Astrocyte (in vitro differentiated cells and primary cell): ENCODE measurements at regions not wholly inside any gene's neighbourhood (a gene's known extent, or its start where the extent isn't known, plus 50 kb on each side); places are given as distances from the start of the nearest gene placed in this dataset.
"Not testable (repeated sequence)": the region's sequence is repeated elsewhere in the genome, so short reads cannot be mapped to it uniquely, and the experiment has no call there.

Source experiments
- DNase-seq: peaks from one replicate; pipeline ENCODE4 v3.0.0-alpha.2; 2010; ENCODE audit warnings: low read depth
- FAIRE-seq: peaks from 2 replicates; lab custom pipeline; 2011; peaks lifted over from hg19 to GRCh38; lab: Jason Lieb, UNC
- H2AFZ ChIP-seq: 2 replicates; pipeline ENCODE4 v1.6.0; 2012; ENCODE audit warnings: low read depth, low read length, inconsistent platforms
- H3K27ac ChIP-seq: 2 replicates; pipeline ENCODE4 v1.5.1; 2011; ENCODE audit warnings: low read depth, low read length, inconsistent platforms
- H3K27me3 ChIP-seq: 2 replicates; pipeline ENCODE4 v1.6.0; 2011; ENCODE audit warnings: low read length, inconsistent platforms; ENCODE audit not compliant: insufficient read depth
- H3K36me3 ChIP-seq: 2 replicates; pipeline ENCODE4 v1.5.1; 2011; ENCODE audit warnings: low read length, inconsistent platforms; ENCODE audit not compliant: insufficient read depth
- H3K4me1 ChIP-seq: 2 replicates; pipeline ENCODE4 v1.5.1; 2011; ENCODE audit warnings: low read length, inconsistent platforms; ENCODE audit not compliant: insufficient read depth
- H3K4me2 ChIP-seq: 2 replicates; pipeline ENCODE4 v1.6.0; 2012; ENCODE audit warnings: low read length, inconsistent platforms
- H3K4me3 ChIP-seq: 2 replicates; pipeline ENCODE4 v1.5.1; 2011; ENCODE audit warnings: low read depth, mild to moderate bottlenecking, low read length, inconsistent platforms; ENCODE audit not compliant: insufficient read depth
- H3K79me2 ChIP-seq: 2 replicates; pipeline ENCODE4 v1.6.0; 2012; ENCODE audit warnings: mild to moderate bottlenecking, low read length, inconsistent platforms; ENCODE audit not compliant: insufficient read depth
- H3K9ac ChIP-seq: 2 replicates; pipeline ENCODE4 v1.6.0; 2012; ENCODE audit warnings: mild to moderate bottlenecking, low read length, inconsistent platforms
- H3K9me3 ChIP-seq: 2 replicates; pipeline ENCODE4 v1.5.1; 2012; ENCODE audit warnings: low read depth, mild to moderate bottlenecking, low read length, inconsistent platforms; ENCODE audit not compliant: insufficient read depth
- H4K20me1 ChIP-seq: 2 replicates; pipeline ENCODE4 v1.6.0; 2012; ENCODE audit warnings: low read length, inconsistent platforms; ENCODE audit not compliant: insufficient read depth
- H3K27ac Mint-ChIP-seq: one replicate; pipeline ENCODE4 v1.8.0; 2021; ENCODE audit warnings: mild to moderate bottlenecking, mixed read lengths; ENCODE audit not compliant: unreplicated experiment
- H3K27me3 Mint-ChIP-seq: one replicate; pipeline ENCODE4 v1.8.0; 2021; ENCODE audit warnings: low read depth, mixed read lengths; ENCODE audit not compliant: unreplicated experiment
- H3K36me3 Mint-ChIP-seq: one replicate; pipeline ENCODE4 v1.8.0; 2021; ENCODE audit warnings: low read depth, mixed read lengths; ENCODE audit not compliant: unreplicated experiment
- H3K4me1 Mint-ChIP-seq: one replicate; pipeline ENCODE4 v1.8.0; 2021; ENCODE audit warnings: low read depth, mixed read lengths; ENCODE audit not compliant: unreplicated experiment
- H3K4me3 Mint-ChIP-seq: one replicate; pipeline ENCODE4 v1.8.0; 2021; ENCODE audit warnings: mild to moderate bottlenecking, moderate library complexity, mixed read lengths; ENCODE audit not compliant: unreplicated experiment
- H3K9me3 Mint-ChIP-seq: one replicate; pipeline ENCODE4 v1.8.0; 2021; ENCODE audit warnings: mild to moderate bottlenecking, mixed read lengths; ENCODE audit not compliant: unreplicated experiment
- EZH2 ChIP-seq: IDR thresholded peaks from 2 replicates; pipeline ENCODE4 v1.6.1; 2012; ENCODE audit warnings: mild to moderate bottlenecking, low read length, inconsistent platforms; ENCODE audit not compliant: insufficient read depth
- TF ChIP-seq, protein P1 (sequence below): IDR thresholded peaks from 2 replicates; pipeline ENCODE4 v1.5.1; 2011; ENCODE audit warnings: low read depth, mild to moderate bottlenecking, inconsistent platforms, low read length, moderate library complexity; ENCODE audit not compliant: insufficient read depth

DNA sequence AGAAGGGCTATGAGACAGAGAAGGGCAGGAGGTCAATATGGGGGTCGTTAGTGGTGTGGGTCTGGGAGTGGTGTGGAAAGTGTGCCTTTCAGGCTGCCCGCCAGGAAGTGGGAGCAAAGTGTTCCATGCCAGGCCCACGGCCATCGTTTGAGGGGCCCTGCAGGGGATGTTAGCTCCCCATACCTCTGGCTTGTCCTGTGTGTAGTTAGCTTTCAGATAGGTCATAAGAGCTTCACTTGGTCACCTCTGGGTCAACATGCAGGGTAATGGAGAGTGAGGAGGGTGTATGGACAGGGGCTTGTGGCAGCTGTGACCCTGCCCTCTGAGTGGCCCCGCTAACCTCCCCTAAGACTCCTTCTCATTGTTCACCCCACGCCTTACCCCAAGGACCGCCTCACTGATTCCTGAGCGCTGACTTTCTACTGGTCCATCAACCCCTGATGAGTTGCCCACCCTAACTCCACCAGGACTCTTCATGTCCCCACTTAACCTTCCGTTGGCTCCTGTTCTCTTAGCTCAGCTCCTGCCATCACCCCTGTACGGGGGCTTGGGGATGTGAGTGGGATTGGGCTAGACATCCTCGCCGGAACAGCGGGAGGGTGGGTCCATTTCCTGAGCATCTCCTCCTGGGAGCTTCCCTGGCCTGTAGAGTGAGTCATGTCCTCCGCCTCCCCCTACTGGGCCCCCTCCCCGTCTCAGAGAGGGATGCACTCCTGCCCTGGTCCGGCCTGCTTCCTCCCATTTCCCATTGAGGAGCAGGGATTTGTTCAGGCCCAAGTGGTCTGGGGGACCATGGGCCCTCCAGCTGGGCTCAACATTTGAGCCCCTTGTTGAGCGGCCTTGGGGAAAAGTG, 125.7 kb downstream of the FGF18 start:
- FAIRE-seq (no peak), DNase-seq (no peak)
- no peaks in the 10 kb centered on the region for H3K36me3 Mint-ChIP-seq
- Histone ChIP-seq H3K27me3 (peaks cover 4% of the 10 kb centered on the region), H3K79me2 (no peaks in the 10 kb centered on the region), H3K4me1 (no peaks in the 10 kb centered on the region), H3K9ac (no peak overlapping the region), H4K20me1 (no peaks in the 10 kb centered on the region), H3K27ac (no peak overlapping the region), H3K4me2 (no peak overlapping the region), H3K9me3 (no peaks in the 10 kb centered on the region), H3K36me3 (no peaks in the 10 kb centered on the region), H2AFZ (no peak overlapping the region), H3K4me3 (no peak overlapping the region)
- no peak overlapping the region for H3K4me3 Mint-ChIP-seq
- H3K27ac Mint-ChIP-seq, result no peak overlapping the region
- H3K4me1 Mint-ChIP-seq, result peaks cover 5% of the 10 kb centered on the region
- H3K9me3 Mint-ChIP-seq, result no peaks in the 10 kb centered on the region
- peaks cover 20% of the 10 kb centered on the region for H3K27me3 Mint-ChIP-seq
- no peak for TF ChIP-seq EZH2
- TF ChIP-seq, protein P1, sequence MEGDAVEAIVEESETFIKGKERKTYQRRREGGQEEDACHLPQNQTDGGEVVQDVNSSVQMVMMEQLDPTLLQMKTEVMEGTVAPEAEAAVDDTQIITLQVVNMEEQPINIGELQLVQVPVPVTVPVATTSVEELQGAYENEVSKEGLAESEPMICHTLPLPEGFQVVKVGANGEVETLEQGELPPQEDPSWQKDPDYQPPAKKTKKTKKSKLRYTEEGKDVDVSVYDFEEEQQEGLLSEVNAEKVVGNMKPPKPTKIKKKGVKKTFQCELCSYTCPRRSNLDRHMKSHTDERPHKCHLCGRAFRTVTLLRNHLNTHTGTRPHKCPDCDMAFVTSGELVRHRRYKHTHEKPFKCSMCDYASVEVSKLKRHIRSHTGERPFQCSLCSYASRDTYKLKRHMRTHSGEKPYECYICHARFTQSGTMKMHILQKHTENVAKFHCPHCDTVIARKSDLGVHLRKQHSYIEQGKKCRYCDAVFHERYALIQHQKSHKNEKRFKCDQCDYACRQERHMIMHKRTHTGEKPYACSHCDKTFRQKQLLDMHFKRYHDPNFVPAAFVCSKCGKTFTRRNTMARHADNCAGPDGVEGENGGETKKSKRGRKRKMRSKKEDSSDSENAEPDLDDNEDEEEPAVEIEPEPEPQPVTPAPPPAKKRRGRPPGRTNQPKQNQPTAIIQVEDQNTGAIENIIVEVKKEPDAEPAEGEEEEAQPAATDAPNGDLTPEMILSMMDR, result no peak

DNA sequence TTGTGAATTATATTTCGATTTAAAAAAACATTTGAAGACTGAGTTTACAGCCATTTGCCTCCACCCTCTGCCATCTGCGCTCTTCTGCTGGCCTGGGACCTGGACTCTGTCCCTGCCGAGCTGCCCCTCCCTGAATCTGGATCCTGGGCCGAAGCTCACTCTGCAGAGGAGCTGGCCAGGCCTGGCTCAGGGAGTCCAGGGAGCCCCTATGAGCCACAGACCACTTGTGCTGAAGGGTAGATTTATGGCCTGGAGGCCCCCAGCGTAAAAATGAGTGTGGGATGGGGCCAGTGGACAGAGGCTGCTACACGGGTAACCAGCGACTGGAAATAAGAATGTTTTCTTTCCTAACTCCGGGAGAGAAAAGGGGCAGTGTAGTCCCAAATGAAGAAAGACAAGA, 129.8 kb downstream of the FGF18 start:
- Histone ChIP-seq H3K27ac (no peak overlapping the region), H3K4me2 (no peak overlapping the region), H4K20me1 (no peaks in the 10 kb centered on the region), H2AFZ (no peak overlapping the region), H3K36me3 (no peaks in the 10 kb centered on the region), H3K79me2 (no peaks in the 10 kb centered on the region), H3K27me3 (peaks cover 3% of the 10 kb centered on the region), H3K9ac (no peak overlapping the region), H3K4me1 (no peaks in the 10 kb centered on the region), H3K9me3 (no peaks in the 10 kb centered on the region), H3K4me3 (no peak overlapping the region)
- no peaks in the 10 kb centered on the region for H3K4me1 Mint-ChIP-seq
- H3K9me3 Mint-ChIP-seq, result peaks cover 5% of the 10 kb centered on the region
- no peak for DNase-seq
- FAIRE-seq, result no peak
- no peak for TF ChIP-seq EZH2
- TF ChIP-seq, protein P1, result no peak
- no peak overlapping the region for H3K27ac Mint-ChIP-seq
- peaks cover 16% of the 10 kb centered on the region for H3K27me3 Mint-ChIP-seq
- no peak overlapping the region for H3K4me3 Mint-ChIP-seq
- no peaks in the 10 kb centered on the region for H3K36me3 Mint-ChIP-seq

DNA sequence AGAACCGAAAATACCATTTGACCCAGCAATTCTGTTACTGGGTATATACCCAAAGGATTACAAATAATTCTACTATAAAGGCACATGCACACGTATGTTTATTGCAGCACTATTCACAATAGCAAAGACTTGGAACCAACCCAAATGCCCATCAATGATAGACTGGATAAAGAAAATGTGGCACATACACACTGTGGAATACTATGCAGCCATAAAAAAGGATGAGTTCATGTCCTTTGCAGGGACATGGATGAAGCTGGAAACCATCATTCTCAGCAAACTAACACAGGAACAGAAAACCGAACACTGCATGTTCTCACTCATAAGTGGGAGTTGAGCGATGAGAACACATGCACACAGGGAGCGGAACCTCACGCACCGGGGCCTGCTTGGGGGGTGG, 134.4 kb downstream of the FGF18 start:
- not testable (repeated sequence) for H3K4me2 ChIP-seq, H3K36me3 ChIP-seq, H2AFZ ChIP-seq, H4K20me1 ChIP-seq, H3K9me3 Mint-ChIP-seq, H3K27me3 ChIP-seq, H3K36me3 Mint-ChIP-seq, H3K4me3 Mint-ChIP-seq, FAIRE-seq, H3K9me3 ChIP-seq, H3K27ac Mint-ChIP-seq, H3K4me3 ChIP-seq, DNase-seq, H3K4me1 ChIP-seq, H3K79me2 ChIP-seq, H3K4me1 Mint-ChIP-seq, H3K9ac ChIP-seq, H3K27ac ChIP-seq
- H3K27me3 Mint-ChIP-seq, result peaks cover 29% of the 10 kb centered on the region
